AG10803 (cell line): ENCODE measurements at regions not wholly inside any gene's neighbourhood (a gene's known extent, or its start where the extent isn't known, plus 50 kb on each side); places are given as distances from the start of the nearest gene placed in this dataset.
"Not testable (repeated sequence)": the region's sequence is repeated elsewhere in the genome, so short reads cannot be mapped to it uniquely, and the experiment has no call there.

Source experiments
- DNase-seq: peaks from one replicate; pipeline ENCODE4 v3.0.0; 2010; ENCODE audit warnings: low read depth
- H3K4me3 ChIP-seq: 2 replicates; pipeline ENCODE4 v1.5.1; 2011; ENCODE audit warnings: mild to moderate bottlenecking, low read length, control low read depth
- CTCF ChIP-seq: conservative IDR thresholded peaks from 2 replicates; pipeline ENCODE4 v1.5.1; 2011; ENCODE audit warnings: mild to moderate bottlenecking, low read length, control low read depth, inconsistent platforms

DNA sequence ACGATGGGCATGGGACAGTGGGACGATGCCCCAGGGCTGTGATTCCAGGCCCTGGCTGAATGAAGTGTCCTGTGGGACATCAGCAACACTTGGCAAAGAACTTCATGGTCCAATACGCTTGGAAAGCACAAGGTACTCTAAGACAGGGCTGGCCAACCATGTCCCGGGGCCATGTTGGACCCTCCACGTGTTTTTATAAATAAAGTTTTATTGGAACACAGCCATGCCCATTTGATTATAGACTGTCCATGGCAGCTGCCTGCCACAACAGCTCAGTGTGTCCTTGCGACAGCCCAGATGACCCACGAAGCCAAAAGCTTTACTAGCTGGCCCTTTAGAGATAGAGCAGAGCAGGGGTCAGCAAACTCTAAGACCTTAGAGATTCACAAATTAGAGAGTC is 282.1 kb downstream of the C16orf95 start:
- H3K4me3 ChIP-seq: no peak overlapping the region
- no peak for DNase-seq
- no peak for TF ChIP-seq CTCF

DNA sequence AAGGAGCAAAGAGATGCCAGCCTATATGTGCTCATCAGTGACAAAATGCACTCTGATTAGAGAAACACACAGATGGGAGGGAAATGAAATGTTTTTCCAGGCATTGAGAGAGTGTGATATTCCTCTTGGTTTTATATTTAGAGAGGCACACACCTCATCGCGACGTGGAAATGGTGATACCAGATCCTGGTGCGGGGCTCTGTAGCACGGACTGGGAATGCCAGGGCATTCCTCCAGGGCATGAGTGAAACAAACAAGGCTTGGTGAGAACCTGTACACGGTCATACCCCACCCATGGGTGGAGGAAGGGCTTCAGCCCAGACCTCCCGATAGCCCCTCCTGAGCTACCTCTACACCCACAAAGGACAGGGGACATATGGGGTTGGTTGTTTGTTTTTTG is 280.2 kb downstream of the C16orf95 start:
- TF ChIP-seq CTCF: no peak
- H3K4me3 ChIP-seq: no peak overlapping the region
- no peak for DNase-seq

DNA sequence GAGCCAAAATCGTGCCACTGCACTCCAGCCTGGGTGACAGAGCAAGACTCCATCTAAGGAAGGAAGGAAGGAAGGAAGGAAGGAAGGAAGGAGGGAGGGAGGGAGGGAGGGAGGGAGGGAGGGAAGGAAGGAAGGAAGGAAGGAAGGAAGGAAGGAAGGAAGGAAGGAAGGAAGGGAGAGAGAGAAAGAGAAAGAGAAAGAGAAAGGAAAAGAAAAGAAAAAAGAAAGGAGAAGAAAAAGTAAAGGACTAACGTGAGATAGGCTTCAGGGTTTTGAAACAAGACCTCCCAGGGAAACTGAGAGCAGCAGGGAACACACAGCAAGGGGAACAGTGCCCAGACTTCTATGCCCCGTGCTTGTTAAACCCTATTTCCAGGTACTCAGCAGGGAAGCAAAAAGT is 278.7 kb downstream of the C16orf95 start:
- H3K4me3 ChIP-seq, DNase-seq: not testable (repeated sequence)

DNA sequence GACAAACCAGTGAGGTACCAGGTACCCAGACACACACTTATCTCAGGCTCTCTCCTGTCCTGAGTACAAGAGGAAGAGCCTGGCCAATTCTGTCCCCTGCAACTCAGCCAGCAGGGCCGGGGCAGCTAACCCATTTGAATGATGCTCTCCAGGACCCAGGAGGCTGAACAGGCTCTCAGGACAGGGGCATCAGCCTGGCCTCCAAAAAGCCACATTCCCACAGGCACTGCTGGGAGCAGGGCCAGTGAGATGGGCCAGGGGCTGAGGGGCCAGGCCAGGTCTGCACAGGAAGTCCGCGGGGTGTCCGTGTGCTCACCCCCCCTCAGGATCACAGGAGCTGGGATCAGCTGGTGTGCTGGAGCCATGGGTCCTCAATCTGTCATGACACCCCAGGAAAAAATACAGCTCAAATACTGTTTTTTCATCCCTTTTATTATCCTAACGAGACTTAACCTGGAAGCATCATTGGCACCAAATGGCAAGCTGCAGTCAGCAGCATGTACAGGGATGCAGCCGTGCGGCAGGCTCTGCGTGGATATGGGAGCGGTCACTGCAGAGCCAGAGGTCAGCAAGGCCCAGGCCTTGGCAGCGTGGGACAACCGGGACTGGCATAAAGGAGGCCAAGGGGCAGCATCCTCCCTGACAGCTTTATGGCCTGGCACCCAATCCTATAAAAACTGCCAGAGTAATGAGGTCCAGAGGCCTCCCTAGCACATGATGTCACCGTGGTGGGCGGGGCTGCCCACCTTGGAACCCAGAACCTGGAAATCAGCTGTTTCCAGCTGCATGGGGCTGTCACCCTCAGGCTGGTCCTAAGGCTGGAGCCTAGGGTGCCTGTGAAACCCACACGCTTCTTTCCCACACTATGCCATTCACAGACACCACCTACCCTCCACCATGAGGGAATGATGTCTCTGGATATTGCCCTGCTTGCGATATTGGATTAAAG is 276.7 kb downstream of the C16orf95 start:
- no peak for DNase-seq
- no peak for TF ChIP-seq CTCF
- H3K4me3 ChIP-seq: no peak overlapping the region

DNA sequence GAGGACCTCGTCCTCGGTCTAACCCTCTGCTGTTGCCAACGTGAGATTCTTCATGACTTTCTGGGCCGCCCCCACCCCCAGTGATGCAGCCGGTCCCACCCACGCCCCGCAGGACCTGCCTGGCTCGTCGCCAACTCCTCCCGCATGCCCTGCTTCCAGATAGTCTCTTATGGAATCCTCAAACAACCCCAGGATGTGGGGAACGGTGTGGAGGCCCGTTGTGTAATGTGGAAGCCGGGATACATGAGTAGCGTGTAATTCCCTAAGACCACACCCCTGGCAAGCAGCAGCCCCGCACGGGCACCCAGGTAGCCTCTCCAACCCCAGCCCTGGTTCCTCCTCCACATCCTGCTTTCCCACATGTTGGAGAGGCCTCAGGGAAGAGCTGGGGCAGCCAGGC is 275.9 kb downstream of the C16orf95 start:
- H3K4me3 ChIP-seq: no peak overlapping the region
- DNase-seq: no peak
- no peak for TF ChIP-seq CTCF

DNA sequence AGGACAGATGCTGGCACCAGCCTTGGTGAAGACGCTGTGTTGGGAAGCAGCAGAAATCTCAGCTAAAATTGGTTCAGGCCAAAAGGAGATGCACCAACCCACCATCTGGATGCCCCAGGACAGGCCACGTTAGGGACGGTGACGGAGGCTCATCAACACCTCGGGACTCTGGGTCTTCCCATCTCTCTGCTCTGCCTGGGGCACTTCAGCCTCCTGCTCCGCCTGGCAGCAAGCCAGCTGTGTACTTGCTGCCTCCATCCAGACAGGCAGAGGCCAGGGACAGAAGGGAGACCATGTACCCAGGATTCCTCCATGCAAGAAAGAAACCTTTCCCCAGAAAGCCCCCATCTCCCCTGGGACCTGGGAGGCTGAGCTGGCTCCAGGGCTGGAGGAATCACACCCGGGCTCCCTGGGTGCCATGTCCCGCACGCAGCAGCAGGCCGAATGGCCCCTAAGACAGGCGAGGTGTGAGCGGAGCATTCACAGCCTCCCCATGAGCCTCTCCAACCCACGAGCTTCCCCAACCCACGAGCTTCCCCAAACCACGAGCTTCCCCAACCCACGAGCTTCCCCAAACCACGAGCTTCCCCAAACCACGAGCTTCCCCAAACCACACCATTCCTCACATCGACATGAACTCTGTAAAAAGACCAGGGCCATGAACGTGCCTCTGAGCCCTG is 274.5 kb downstream of the C16orf95 start:
- no peak for TF ChIP-seq CTCF
- DNase-seq: no peak
- H3K4me3 ChIP-seq: no peak overlapping the region

DNA sequence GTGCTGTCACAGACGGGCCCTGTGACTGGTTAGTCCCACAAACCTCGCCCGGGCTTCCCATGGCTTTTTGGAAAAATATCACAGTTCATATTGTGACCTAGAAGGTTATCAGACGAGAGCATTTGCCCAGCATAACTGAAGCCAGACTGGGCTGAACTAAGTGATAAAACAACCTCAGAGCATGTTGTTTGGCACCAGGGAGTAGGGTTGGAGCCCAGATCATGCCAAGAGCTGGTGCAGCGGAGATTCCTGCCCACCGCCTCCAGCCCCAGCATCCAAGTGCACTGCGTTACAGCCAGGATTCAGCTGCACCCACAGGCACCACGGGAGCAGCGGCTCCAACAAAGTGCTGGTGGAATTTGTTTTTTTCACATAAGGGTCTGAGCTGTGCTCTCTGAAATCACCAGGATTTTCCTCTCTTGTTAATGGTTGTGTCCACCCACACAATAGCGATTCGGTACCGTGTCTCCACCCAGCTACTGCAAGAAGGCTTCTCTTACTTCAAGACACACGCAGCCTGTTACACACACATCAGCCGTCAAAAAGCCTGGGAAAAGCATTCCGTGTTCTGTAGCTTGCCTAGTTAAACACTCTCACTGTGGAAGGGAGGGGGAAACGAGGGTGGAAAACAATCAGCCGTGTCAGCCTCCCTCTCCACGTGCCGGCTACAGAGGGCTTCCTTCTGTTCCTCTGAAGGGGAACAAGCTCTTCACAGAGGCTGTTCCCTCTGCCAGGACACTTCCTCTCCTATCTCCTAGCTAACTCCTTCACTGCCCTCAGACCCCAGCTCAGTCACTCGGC is 273.8 kb downstream of the C16orf95 start:
- TF ChIP-seq CTCF: no peak
- H3K4me3 ChIP-seq: no peak overlapping the region
- peak; percentile 8 for DNase-seq
